ENCODE measurements at regions not wholly inside any gene's neighbourhood (a gene's known extent, or its start where the extent isn't known, plus 50 kb on each side); places are given as distances from the start of the nearest gene placed in this dataset.

DNA sequence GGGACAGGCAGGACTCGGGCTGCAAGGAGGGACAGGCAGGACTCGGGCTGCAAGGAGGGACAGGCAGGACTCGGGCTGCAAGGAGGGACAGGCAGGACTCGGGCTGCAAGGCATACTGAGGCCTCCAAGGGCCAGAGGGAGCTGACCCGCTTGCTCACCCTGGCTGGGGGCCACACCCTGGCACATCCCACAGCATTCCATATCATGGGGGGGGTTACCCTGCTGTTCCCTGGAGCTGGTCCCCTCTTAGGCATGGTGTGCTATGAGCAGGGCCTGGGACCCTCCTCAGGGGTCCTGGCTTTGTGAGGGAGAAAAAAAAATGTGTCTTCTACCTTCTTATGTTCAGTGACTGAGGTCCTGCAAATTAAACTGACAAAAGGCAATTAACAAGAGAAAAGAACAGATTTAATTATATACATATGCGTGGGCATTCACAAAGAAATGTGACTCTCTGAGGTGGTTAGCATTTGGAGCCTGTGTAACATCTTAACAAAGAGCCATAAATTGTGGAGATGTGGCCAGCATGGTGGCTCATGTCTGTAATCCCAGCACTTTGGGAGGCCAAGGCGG lies 97.6 kb upstream of the ALDH1A3 start:
- DNase-seq (ENCODE audit: extremely low read depth in 1 of 2, low read depth in 1 of 2) = no peak

DNA sequence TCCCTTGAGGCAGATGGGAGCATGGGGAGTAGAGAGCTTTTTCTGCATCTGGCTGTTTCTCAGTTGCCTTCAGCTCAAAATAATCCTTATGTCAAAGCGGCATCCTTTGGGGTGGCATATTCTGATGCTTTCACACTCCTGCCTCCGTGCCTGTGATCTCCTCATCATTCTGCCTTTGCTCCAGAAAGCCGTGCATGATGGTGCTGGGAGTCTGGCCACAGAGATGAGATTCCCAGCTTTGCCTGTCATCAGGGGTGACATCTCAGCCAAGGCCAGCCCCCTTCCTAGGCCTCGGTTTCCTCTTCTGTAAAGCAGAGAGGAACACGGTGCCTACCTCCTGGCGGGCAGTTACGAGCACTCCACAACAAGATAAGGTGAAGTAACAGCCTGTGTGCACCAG lies 96.3 kb upstream of the ALDH1A3 start:
- no peak for DNase-seq (ENCODE audit: extremely low read depth in 1 of 2, low read depth in 1 of 2)

DNA sequence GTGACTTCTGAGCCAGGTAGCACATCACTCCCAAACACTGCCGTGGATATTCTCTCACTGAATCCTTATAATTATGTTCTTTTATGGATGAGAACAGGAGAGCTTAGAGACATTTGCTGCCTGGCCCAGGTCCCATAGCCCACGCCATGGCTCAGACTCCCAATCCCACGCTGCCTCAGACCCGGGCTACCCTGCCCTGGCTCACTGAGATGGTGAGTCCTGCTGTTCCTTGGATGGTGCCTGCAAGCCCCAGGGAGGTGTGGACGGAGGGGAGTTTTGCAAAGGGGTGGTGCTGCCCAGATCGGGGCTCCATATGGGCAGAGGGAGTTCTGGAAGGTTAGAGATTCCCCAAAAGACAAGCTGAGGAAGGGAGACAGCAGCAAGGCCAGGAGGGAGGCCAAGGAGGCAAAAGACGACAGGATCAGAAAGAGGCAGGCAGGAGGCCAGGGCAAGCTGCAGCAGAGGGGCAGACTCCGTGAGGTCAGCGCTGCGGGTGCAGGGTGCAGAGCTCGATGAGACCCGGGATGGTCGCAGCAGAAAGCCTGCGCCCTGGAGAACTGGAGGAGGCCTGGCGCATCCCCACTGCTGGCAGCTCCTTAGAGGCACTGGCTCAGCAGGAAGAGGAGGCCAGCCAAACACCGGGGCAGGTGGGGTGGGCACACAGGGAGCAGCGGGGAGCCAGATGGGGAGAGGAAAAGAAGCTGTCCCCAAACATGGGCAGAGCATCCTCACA lies 95.7 kb upstream of the ALDH1A3 start:
- DNase-seq (ENCODE audit: extremely low read depth in 1 of 2, low read depth in 1 of 2) = no peak

DNA sequence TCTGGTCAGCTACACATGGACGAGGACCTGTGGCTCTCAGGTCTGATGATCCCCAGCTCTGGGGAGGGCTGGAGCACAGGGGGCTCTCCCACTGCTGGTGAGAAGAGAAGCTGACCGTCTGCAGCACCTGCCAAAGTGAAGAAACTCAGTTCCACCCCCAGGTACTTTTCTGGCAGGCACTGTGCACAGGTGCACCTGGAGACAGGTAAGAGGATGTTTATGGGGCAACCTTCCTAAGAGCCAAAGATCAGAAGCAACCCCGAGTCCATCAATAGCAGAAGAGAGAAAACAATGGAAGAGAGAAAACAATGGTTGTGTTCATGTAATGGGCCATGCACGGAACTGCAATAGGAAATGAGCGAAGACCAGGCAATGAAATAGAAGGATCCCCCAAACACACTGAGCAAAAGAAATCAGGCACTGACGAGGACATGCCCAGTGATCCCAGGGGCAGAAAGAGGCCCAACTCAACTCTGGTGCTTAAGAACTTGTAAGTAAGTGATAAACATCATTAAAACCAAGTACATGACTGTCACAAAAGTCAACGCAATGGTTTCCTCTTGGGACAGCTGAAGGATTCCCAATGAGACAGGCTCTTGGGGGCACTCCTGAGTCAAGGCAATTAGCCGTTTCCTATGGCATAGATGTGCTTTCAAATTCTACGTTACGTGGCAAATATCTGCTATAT lies 95.0 kb upstream of the ALDH1A3 start:
- DNase-seq (ENCODE audit: extremely low read depth in 1 of 2, low read depth in 1 of 2) = no peak

DNA sequence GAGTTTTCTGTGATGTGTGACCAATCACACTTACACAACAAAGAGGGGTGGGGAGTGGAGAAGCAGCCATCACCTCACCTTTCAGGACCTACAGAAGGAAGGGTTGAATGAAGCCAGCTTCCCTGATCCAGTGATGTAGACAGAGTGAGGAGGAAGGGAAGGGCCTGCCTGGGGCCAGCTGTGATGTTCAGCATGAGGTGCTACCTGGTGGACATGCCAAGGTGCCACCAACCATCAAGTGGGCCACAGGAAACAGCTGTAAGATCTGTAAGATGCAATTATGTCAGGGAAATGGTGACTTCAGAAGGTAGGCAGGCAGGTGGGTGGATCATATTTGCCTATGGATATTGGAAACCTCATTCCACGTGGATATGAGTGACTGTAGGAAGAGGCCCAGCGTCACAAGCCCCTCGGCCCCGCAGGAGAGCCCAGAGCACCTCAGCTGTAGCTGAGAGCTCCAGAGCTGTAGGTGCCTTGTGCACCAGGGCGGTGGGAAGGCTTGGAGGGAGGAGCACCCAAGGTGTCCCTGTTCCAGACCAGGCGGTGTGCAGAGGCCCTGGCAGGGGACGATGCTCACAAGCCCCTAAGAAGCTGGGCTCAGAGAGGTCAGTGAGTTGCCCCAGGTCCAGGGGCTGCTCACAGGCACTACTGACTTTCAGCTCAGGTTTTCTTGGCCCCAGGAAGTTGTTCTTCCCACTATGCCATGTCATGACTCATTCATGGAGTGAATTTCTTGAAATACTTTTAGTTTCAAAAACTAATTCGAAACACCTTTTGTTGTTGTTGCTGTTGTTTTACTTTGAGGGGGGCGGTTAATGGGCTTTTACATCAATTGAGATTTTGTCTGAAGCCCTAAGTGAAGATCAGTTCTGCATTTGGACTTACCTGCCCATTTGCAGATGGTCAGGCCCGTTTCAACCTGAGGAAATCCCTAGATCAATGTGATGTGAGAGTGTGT lies 94.2 kb upstream of the ALDH1A3 start:
- no peak for DNase-seq (ENCODE audit: extremely low read depth in 1 of 2, low read depth in 1 of 2)

DNA sequence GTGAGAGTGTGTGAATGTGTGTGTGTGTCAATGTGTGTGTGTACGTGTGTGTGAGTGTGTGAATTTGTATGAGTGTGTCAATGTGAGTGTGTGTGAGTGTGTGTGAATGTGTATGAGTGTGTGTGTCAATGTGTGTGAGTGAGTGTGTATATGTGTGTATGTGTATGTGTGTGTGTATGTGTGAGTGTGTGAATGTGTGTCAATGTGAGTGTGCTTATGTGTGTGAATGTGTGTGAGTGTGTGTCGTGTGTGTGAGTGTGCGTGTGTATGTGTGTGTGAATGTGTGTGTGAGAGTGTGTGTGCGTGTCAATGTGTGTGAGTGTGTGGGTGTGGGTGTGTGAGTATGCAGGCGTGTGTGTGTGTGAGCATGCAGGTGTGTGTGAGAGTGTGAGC lies 93.5 kb upstream of the ALDH1A3 start:
- no peak for DNase-seq (ENCODE audit: extremely low read depth in 1 of 2, low read depth in 1 of 2)

DNA sequence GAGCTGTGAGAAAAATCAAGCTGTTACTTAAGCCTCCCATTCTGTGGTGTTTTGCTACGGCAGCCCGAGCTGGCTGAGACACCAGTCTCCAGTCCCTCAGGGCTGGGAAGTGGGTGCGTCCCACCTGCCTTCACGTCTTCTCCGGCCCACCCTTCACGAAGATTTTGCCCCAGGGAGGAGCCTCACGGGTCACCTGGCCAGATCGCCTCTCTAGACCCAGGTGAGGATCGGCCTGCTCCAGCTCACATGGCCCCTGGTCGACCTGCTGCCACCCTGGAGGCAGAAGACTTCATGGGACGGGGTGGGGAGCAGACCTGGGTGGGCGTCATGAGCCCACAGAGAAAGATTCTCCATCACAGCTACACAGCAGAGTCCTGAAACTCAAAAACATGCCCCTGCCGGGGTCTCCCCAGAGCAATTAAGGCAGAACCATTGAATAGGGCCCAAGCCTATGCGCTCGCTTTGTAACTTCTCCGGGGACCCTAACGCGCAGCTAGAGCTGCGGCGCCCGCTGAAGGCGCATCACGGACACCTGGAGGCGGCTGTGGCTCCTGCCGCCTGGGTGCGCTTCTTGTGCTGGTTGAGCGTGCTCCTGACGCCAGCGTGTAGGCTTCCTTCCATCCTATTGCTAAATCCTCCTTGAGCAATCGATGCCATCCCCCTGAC lies 92.6 kb upstream of the ALDH1A3 start:
- DNase-seq (ENCODE audit: extremely low read depth in 1 of 2, low read depth in 1 of 2) = no peak

DNA sequence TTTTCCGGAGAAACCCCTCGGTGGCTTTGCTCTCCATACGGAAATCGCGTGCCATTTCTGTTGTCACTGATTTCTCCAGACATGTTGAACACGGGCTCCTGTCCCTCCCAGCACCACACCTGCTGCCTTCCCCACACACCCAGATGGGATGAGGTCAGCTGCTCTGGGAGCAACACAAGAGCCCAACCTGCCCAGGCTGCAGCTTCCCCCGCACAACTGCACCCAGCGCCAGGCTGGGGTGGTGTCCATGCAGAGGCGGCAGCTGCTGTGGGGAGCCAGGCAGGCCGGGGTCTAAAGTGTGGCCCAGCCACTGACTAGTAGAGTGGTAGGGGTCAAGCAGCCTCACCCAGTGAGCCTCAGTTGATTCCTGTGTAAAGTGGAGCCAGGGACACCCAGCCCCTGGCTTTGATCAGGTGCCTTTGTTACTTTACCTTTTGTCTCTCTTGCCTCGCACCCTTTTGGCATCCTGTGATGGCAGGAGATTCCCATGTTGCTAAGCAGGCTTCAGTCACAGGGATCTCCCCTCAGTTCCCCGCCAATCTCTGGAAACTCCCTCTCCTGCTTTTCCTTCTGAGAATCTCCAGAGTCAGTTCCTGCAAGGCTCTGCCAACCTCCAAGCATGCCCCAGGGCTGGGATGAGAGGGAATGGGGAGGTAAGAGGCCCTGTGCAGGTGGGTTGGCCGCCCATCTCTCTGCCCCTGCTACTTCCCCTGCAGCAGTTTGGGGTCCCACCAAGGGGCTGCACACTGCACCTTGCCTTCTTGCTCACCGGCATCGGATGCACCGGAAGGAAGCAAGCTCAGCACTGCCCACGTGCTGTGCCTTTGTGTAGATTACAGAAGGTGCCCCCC lies 91.8 kb upstream of the ALDH1A3 start:
- no peak for DNase-seq (ENCODE audit: extremely low read depth in 1 of 2, low read depth in 1 of 2)

DNA sequence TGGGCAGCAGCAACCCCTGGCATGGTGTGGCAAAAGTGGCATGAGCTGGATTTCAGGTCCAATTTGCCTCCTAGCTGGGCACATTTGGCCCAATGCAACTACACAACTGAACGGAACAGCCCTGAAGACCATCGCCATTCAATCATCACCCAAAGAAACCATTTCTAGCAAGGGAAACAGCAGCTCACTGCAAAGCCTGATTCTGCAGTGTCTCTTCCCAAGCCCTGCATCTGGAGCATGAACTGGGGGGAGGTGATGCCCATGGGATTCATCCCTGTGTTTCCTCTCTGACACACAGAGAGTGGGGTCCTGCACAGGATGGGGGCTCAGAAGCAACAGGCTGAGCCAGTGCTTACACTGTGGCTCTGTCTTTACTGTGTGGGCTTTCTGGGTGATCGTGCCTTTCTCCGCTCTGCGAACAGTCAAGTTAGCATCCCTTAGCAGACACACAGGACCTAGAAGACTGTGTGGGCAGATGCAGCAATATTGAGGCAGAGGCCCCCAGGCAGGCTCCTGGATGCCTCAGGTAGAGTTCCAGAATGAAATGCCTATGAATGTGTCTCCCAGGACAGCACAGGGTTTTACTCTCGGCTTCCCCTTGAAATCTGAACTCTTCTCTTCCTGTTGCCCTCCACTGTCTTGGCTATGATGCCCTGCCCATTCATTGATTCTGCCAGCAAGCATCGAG lies 91.1 kb upstream of the ALDH1A3 start:
- DNase-seq (ENCODE audit: extremely low read depth in 1 of 2, low read depth in 1 of 2) = no peak

DNA sequence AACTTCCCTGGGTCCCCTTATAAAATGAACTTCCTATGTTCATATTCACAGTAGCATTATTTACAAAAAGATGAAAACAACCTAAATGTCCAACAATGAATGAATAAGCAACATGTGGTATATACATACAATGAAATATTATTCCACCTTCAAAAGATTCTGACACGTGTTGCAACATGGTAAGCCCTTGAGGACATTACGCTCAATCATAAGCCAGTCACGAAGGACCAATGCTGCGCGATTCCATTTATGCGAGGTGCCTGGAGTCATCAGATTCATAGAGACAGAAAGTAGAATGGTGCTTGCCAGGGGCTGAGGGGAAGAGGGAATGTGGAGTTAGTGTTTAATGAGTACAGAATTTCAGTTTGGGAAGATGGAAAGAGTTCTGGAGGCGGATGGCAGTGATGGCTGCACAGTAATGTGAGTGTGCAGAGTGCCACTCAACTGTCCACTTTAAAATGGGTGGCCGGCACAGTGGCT lies 88.8 kb upstream of the ALDH1A3 start:
- no peak for DNase-seq (ENCODE audit: extremely low read depth in 1 of 2, low read depth in 1 of 2)

DNA sequence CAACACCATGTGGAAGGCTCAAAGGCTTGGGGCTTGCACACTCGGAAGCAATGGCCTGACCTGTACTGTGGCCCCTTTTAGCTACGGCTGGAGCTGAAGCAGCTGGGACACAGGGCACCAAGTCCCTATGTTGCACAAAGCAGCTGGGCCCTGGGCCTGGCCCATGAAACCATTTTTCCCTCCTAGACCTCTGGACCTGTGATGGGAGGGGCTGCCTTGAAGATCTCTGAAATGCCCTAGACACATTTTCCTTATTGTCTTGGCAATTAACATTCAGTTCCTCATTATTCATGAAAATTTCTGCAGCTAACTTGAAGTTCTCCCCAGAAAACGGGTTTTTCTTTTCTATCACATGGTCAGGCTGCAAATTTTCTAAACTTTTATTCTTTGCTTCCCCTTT lies 85.6 kb upstream of the ALDH1A3 start:
- DNase-seq (ENCODE audit: extremely low read depth in 1 of 2, low read depth in 1 of 2) = no peak

DNA sequence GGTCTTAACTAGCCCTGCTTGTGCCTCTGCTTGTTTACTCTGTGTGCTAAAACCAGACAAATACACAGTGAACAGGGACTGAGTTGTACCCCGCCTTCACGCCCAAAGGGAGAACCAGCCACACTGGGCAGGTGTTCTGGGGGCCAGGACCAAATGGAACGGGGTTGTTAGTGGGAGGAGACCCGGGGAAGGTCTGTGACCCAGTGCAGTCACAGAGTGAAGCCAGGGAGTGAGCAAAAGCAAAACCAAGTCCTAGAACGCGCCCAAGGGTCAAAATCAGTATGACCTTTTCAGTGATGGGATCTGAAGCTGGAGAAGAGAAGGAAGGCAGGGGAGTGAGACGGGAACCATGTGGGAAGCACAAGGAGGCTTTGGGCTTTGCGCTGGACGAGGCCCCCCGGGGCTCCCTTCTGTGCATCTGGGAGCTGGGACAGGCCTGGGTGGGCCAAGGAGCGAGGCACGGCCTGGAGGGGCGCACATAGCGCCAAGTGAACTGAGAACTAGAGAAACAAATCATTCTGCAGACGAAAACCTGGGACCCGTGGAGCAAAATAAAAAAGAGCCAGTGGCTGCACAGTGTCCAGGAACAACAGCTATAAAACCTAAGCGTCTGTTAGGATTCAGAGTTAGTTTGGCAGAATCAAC lies 78.3 kb upstream of the ALDH1A3 start:
- DNase-seq (ENCODE audit: extremely low read depth in 1 of 2, low read depth in 1 of 2) = no peak

DNA sequence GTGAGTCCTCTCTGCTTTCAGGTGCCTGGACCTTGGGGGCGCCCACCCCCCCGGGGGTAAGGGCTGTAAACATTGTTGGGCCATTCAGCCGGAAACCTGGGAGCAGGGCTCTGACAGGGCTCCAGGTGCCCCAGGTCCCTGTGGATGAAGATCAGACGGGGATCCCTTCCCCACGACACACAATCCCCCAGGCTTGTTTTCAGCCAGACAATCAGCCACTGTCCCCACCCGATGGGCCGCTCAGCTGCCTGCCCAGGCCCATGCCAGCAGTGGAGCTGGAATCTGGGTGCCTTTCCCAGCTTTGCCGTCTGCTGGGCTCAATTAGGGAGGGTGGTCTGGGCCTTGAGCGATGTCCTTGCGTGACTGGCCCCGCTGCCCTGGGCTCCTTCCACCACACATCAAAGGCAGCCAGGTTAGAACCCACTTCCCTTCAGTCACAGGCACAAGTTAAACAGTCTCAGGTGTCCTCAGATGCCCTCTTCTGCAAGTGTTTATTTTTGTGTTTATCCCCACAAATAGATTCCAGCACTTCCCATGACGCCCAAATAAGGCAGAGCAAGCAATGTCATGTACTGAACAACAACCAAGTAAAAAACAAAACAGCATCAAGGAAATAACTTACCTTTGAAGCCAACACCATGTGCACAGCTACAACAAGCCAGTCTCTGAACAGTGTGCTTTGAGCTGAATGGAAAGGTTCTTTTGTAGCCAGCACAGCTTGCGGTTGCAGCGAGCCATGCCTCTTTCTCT lies 77.0 kb upstream of the ALDH1A3 start:
- DNase-seq (ENCODE audit: extremely low read depth in 1 of 2, low read depth in 1 of 2) = no peak

DNA sequence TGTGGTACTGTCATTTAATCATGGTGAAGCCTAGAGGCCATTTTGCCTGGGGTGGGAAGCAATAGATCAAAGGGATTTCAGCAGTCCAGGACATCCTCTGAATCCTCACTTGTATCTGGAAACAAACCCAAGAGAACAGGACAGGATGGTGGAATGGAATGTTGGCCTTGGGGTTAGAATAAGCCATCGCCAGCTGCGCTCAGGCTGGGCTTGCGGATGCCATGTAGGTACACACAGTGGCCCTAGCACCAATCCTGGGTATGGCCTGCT lies 76.5 kb upstream of the ALDH1A3 start:
- no peak for DNase-seq (ENCODE audit: extremely low read depth in 1 of 2, low read depth in 1 of 2)

DNA sequence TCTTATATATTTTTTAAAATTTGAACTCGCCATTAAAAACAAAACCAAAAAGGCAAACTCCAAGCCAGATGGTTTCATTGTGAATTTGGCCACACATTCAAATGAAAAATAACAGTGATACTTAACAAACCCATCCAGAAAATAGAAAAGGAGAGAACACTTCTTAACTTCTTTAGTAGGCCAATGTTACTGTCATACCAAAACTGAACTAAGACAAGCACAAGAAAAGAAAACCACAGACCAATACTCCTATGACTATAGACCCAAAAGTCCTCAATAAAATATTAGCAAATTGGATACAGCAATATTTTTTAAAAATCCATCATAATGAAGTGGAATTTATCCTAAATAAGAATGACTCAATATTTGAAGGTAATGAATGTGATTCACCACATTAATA lies 73.5 kb upstream of the ALDH1A3 start:
- no peak for DNase-seq (ENCODE audit: extremely low read depth in 1 of 2, low read depth in 1 of 2)

DNA sequence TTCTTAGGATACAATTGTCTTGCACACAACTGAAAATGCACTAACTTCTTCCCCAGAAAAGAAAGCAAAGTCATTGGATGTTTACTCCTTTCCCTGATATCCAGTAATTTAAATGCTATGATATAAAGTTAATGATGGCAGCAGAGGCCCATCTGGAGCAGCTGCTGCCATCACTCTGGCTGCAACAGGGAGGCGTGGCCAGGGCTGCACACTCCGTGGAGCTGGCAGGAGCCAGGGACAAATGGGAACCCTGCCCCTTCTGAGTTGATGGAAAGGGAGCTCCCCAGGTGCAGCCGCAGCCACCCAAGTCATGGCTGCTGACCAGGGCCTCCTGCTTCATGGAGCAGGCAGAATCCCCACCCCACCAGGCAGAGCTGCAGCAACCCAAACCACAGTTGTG lies 72.6 kb upstream of the ALDH1A3 start:
- no peak for DNase-seq (ENCODE audit: extremely low read depth in 1 of 2, low read depth in 1 of 2)

DNA sequence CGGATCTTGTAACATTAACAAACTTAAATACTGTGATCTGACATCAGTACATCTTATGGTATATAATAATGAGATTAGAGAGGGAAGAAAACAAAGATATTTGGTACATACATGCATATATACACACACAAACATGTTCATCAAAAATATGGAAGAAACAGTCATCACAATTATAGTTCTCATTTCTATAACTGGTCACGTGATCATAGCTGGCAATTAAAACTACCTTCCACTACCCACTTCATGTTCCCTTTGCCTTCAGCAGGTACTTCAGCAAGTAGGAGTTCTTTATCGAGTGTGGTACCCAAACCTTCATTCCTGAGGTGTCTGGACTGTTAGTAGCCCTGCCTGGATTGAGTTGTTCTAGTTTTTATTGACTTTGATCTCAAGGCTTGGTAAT lies 70.9 kb upstream of the ALDH1A3 start:
- DNase-seq (ENCODE audit: extremely low read depth in 1 of 2, low read depth in 1 of 2) = no peak

DNA sequence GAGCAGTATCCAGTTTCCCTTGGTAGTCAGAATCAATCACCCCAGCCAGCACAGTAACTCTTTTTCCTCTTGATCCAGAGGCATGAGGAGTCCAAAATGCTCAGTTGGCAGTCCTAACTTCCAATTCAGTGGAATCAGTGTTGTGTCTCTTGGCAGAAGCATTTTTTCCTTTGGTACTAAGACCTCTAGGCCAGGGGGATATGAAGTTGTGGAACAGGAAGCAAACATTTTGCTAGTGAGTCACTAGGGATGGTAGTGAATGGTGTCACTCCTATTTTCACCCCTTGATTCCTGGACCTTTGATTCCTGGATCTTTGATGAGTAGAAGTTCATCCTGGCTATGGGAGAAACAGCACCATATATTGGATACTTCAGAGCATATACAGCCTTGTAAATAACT lies 70.5 kb upstream of the ALDH1A3 start:
- no peak for DNase-seq (ENCODE audit: extremely low read depth in 1 of 2, low read depth in 1 of 2)
